Activated T-cell treated with anti-CD3 and anti-CD28 coated beads, Interleukin-2, amount 50 U/mL, for 4 hours (primary cell): ENCODE measurements at regions not wholly inside any gene's neighbourhood (a gene's known extent, or its start where the extent isn't known, plus 50 kb on each side); places are given as distances from the start of the nearest gene placed in this dataset.
"Not testable (repeated sequence)": the region's sequence is repeated elsewhere in the genome, so short reads cannot be mapped to it uniquely, and the experiment has no call there.

Source experiments
- ATAC-seq, 2 donors: fragments of 200-7000 bp; cut with Tn5 transposase; one replicate each; pipeline ENCODE4 v1.10.0; 2021
- DNase-seq: peaks from one replicate; pipeline ENCODE4 v3.0.0-alpha.2; 2020
- H3K27me3 Mint-ChIP-seq: one replicate; pipeline ENCODE4 v1.8.0; 2021; ENCODE audit warnings: low read depth, mixed read lengths
- H3K36me3 Mint-ChIP-seq: one replicate; pipeline ENCODE4 v1.8.0; 2022; ENCODE audit warnings: mixed read lengths; ENCODE audit not compliant: insufficient read depth
- H3K4me1 Mint-ChIP-seq: one replicate; pipeline ENCODE4 v1.8.0; 2021; ENCODE audit warnings: low read depth, mixed read lengths
- H3K4me3 Mint-ChIP-seq: one replicate; pipeline ENCODE4 v1.8.0; 2021; ENCODE audit warnings: mild to moderate bottlenecking, moderate library complexity, mixed read lengths
- H3K9me3 Mint-ChIP-seq: one replicate; pipeline ENCODE4 v1.8.0; 2021; ENCODE audit warnings: mixed read lengths

GRCh38 chr7:69213878-69214277 lies 384.4 kb upstream of the AUTS2 start:
- ATAC-seq (no peak), DNase-seq (no peak)
- no peaks in the 10 kb centered on the region for H3K36me3 Mint-ChIP-seq
- H3K9me3 Mint-ChIP-seq: peaks cover 3% of the 10 kb centered on the region
- no peaks in the 10 kb centered on the region for H3K4me1 Mint-ChIP-seq
- no peak overlapping the region for H3K4me3 Mint-ChIP-seq
- no peaks in the 10 kb centered on the region for H3K27me3 Mint-ChIP-seq

- DNase-seq, H3K4me3 Mint-ChIP-seq, ATAC-seq, H3K9me3 Mint-ChIP-seq, H3K36me3 Mint-ChIP-seq, H3K27me3 Mint-ChIP-seq, H3K4me1 Mint-ChIP-seq: not testable (repeated sequence)
These were observed 382.8 kb upstream of the AUTS2 start for GRCh38 chr7:69215516-69215915.

- H3K36me3 Mint-ChIP-seq: no peaks in the 10 kb centered on the region
- H3K27me3 Mint-ChIP-seq: no peaks in the 10 kb centered on the region
- ATAC-seq (no peak), DNase-seq (no peak)
- no peaks in the 10 kb centered on the region for H3K4me1 Mint-ChIP-seq
- H3K4me3 Mint-ChIP-seq: no peak overlapping the region
- peaks cover 4% of the 10 kb centered on the region for H3K9me3 Mint-ChIP-seq
These were observed 380.5 kb upstream of the AUTS2 start for GRCh38 chr7:69217516-69218350.

- H3K4me1 Mint-ChIP-seq: no peaks in the 10 kb centered on the region
- no peaks in the 10 kb centered on the region for H3K36me3 Mint-ChIP-seq
- H3K27me3 Mint-ChIP-seq: no peaks in the 10 kb centered on the region
- no peak overlapping the region for H3K4me3 Mint-ChIP-seq
- DNase-seq: no peak
- no peak for ATAC-seq
- peaks cover 4% of the 10 kb centered on the region for H3K9me3 Mint-ChIP-seq
These were observed 379.7 kb upstream of the AUTS2 start for GRCh38 chr7:69218576-69218975.

GRCh38 chr7:69219381-69219780 lies 378.9 kb upstream of the AUTS2 start:
- Mint-ChIP-seq H3K4me3 (no peak overlapping the region), H3K27me3 (no peaks in the 10 kb centered on the region), H3K4me1 (no peaks in the 10 kb centered on the region)

GRCh38 chr7:69225259-69225943 lies 372.9 kb upstream of the AUTS2 start:
- no peaks in the 10 kb centered on the region for H3K27me3 Mint-ChIP-seq
- H3K36me3 Mint-ChIP-seq: no peaks in the 10 kb centered on the region
- DNase-seq: no peak
- H3K9me3 Mint-ChIP-seq: peaks cover 8% of the 10 kb centered on the region
- no peak overlapping the region for H3K4me3 Mint-ChIP-seq
- no peaks in the 10 kb centered on the region for H3K4me1 Mint-ChIP-seq
- ATAC-seq: no peak

More at GRCh38 chr7:69219381-69219780, 378.9 kb upstream of the AUTS2 start:
- DNase-seq (no peak), ATAC-seq (no peak)
- H3K9me3 Mint-ChIP-seq: peaks cover 8% of the 10 kb centered on the region
- no peaks in the 10 kb centered on the region for H3K36me3 Mint-ChIP-seq

- no peak for DNase-seq
- peaks cover 8% of the 10 kb centered on the region for H3K9me3 Mint-ChIP-seq
- no peak for ATAC-seq
- H3K27me3 Mint-ChIP-seq: no peaks in the 10 kb centered on the region
- no peaks in the 10 kb centered on the region for H3K4me1 Mint-ChIP-seq
- no peaks in the 10 kb centered on the region for H3K36me3 Mint-ChIP-seq
- H3K4me3 Mint-ChIP-seq: no peak overlapping the region
These were observed 370.0 kb upstream of the AUTS2 start for GRCh38 chr7:69228212-69228811.

- no peak for ATAC-seq
- H3K27me3 Mint-ChIP-seq: no peaks in the 10 kb centered on the region
- peaks cover 7% of the 10 kb centered on the region for H3K9me3 Mint-ChIP-seq
- no peak for DNase-seq
- no peaks in the 10 kb centered on the region for H3K4me1 Mint-ChIP-seq
- H3K4me3 Mint-ChIP-seq: no peak overlapping the region
- H3K36me3 Mint-ChIP-seq: no peaks in the 10 kb centered on the region
These were observed 365.6 kb upstream of the AUTS2 start for GRCh38 chr7:69232445-69233376.

- Mint-ChIP-seq H3K4me1 (no peaks in the 10 kb centered on the region), H3K36me3 (no peaks in the 10 kb centered on the region), H3K27me3 (no peaks in the 10 kb centered on the region), H3K4me3 (no peak overlapping the region), H3K9me3 (peaks cover 7% of the 10 kb centered on the region)
- no peak for ATAC-seq
- no peak for DNase-seq
These were observed 360.7 kb upstream of the AUTS2 start for GRCh38 chr7:69237541-69237940.

- no peaks in the 10 kb centered on the region for H3K4me1 Mint-ChIP-seq
- H3K9me3 Mint-ChIP-seq: peaks cover 4% of the 10 kb centered on the region
- H3K4me3 Mint-ChIP-seq: no peak overlapping the region
- no peak for DNase-seq
- no peaks in the 10 kb centered on the region for H3K36me3 Mint-ChIP-seq
- H3K27me3 Mint-ChIP-seq: no peaks in the 10 kb centered on the region
- ATAC-seq: no peak
These were observed 355.3 kb upstream of the AUTS2 start for GRCh38 chr7:69243016-69243415.

- no peaks in the 10 kb centered on the region for H3K27me3 Mint-ChIP-seq
- no peak overlapping the region for H3K4me3 Mint-ChIP-seq
- no peak for ATAC-seq
- H3K36me3 Mint-ChIP-seq: no peaks in the 10 kb centered on the region
- no peak for DNase-seq
- H3K4me1 Mint-ChIP-seq: no peaks in the 10 kb centered on the region
- H3K9me3 Mint-ChIP-seq: peaks cover 4% of the 10 kb centered on the region
These were observed 353.6 kb upstream of the AUTS2 start for GRCh38 chr7:69244701-69245100.

GRCh38 chr7:69245646-69246045 lies 352.6 kb upstream of the AUTS2 start:
- DNase-seq: no peak
- H3K36me3 Mint-ChIP-seq: no peaks in the 10 kb centered on the region
- no peak overlapping the region for H3K4me3 Mint-ChIP-seq
- H3K9me3 Mint-ChIP-seq: peaks cover 6% of the 10 kb centered on the region
- ATAC-seq: no peak
- H3K4me1 Mint-ChIP-seq: no peaks in the 10 kb centered on the region
- no peaks in the 10 kb centered on the region for H3K27me3 Mint-ChIP-seq

- no peaks in the 10 kb centered on the region for H3K36me3 Mint-ChIP-seq
- H3K4me3 Mint-ChIP-seq: no peak overlapping the region
- no peak for ATAC-seq
- H3K27me3 Mint-ChIP-seq: no peaks in the 10 kb centered on the region
- DNase-seq: no peak
- H3K9me3 Mint-ChIP-seq: peaks cover 8% of the 10 kb centered on the region
- no peaks in the 10 kb centered on the region for H3K4me1 Mint-ChIP-seq
These were observed 351.5 kb upstream of the AUTS2 start for GRCh38 chr7:69246758-69247157.

GRCh38 chr7:69248382-69248828 lies 349.9 kb upstream of the AUTS2 start:
- DNase-seq, H3K27me3 Mint-ChIP-seq, H3K4me1 Mint-ChIP-seq: not testable (repeated sequence)

More at GRCh38 chr7:69248382-69248828, 349.9 kb upstream of the AUTS2 start:
- H3K9me3 Mint-ChIP-seq: peaks cover 12% of the 10 kb centered on the region
- H3K36me3 Mint-ChIP-seq, ATAC-seq, H3K4me3 Mint-ChIP-seq: not testable (repeated sequence)
